NCI-H2107 treated with DMSO at 0.1 percent for 48 hours (cell line): ENCODE measurements at regions not wholly inside any gene's neighbourhood (a gene's known extent, or its start where the extent isn't known, plus 50 kb on each side); places are given as distances from the start of the nearest gene placed in this dataset.

Experiments
- DNase-seq: peaks from one replicate; lab custom pipeline; 2025; ENCODE audit not compliant: unreplicated experiment; lab: John Stamatoyannopoulos, UW

GRCh38 chr2:155825876-155826275 is 506.6 kb downstream of the NR4A2 start:
- no peak for DNase-seq

GRCh38 chr2:155815851-155816250 is 516.7 kb downstream of the NR4A2 start:
- DNase-seq, result no peak

- DNase-seq, result no peak
Observed at GRCh38 chr2:155815275-155815674, 517.2 kb downstream of the NR4A2 start.

- DNase-seq, result no peak
Observed at GRCh38 chr2:155810411-155810810, 522.1 kb downstream of the NR4A2 start.

GRCh38 chr2:155802888-155803287 is 529.6 kb downstream of the NR4A2 start:
- no peak for DNase-seq

GRCh38 chr2:155792666-155793065 is 539.9 kb downstream of the NR4A2 start:
- no peak for DNase-seq

- DNase-seq, result no peak
Observed at GRCh38 chr2:155770516-155770915, 562.0 kb downstream of the NR4A2 start.

- no peak for DNase-seq
Observed at GRCh38 chr2:155766342-155767115, 566.0 kb downstream of the NR4A2 start.

GRCh38 chr2:155755481-155755880 is 577.0 kb downstream of the NR4A2 start:
- DNase-seq, result no peak

GRCh38 chr2:155748131-155748530 is 584.4 kb downstream of the NR4A2 start:
- DNase-seq, result no peak

GRCh38 chr2:155747531-155747930 is 585.0 kb downstream of the NR4A2 start:
- no peak for DNase-seq

GRCh38 chr2:155733091-155733853 is 599.2 kb downstream of the NR4A2 start:
- no peak for DNase-seq

GRCh38 chr2:155730804-155731203 is 601.7 kb downstream of the NR4A2 start:
- DNase-seq, result no peak

GRCh38 chr2:155727187-155727895 is 605.2 kb downstream of the NR4A2 start:
- DNase-seq, result no peak

- DNase-seq, result no peak
Observed at GRCh38 chr2:155722290-155722689, 610.2 kb downstream of the NR4A2 start.

GRCh38 chr2:155715705-155716104 is 616.8 kb downstream of the NR4A2 start:
- DNase-seq, result no peak

GRCh38 chr2:155714983-155715382 is 617.5 kb downstream of the NR4A2 start:
- no peak for DNase-seq

GRCh38 chr2:155708071-155708470 is 624.5 kb downstream of the NR4A2 start:
- no peak for DNase-seq

GRCh38 chr2:155703917-155704316 is 628.6 kb downstream of the NR4A2 start:
- DNase-seq, result no peak

GRCh38 chr2:155703048-155703447 is 629.5 kb downstream of the NR4A2 start:
- DNase-seq, result no peak

GRCh38 chr2:155701721-155702120 is 630.8 kb downstream of the NR4A2 start:
- no peak for DNase-seq

- no peak for DNase-seq
Observed at GRCh38 chr2:155696571-155696970, 636.0 kb downstream of the NR4A2 start.
